ENCODE measurements at regions not wholly inside any gene's neighbourhood (a gene's known extent, or its start where the extent isn't known, plus 50 kb on each side); places are given as distances from the start of the nearest gene placed in this dataset.
A peak's percentile ranks its signal among the peaks of the same experiment; 100 is the strongest.

- no peak for TF ChIP-seq ZFX (IDR thresholded peaks at IDR 0.05; ENCODE audit: borderline replicate concordance)
- no peak for TF ChIP-seq CTCF (IDR thresholded peaks at IDR 0.05)
- H3K27ac ChIP-seq: no peak overlapping the region
These were observed 157.7 kb downstream of the PAPSS1 start for GRCh38 chr4:107562316-107562715.

GRCh38 chr4:107561481-107561880 lies 158.6 kb downstream of the PAPSS1 start:
- TF ChIP-seq CTCF (IDR thresholded peaks at IDR 0.05) (no peak), ZFX (IDR thresholded peaks at IDR 0.05; ENCODE audit: borderline replicate concordance) (no peak)

GRCh38 chr4:107559653-107560052 lies 160.4 kb downstream of the PAPSS1 start:
- TF ChIP-seq CTCF (IDR thresholded peaks at IDR 0.05): no peak
- no peak for TF ChIP-seq ZFX (IDR thresholded peaks at IDR 0.05; ENCODE audit: borderline replicate concordance)
- no peak overlapping the region for H3K27ac ChIP-seq

More at GRCh38 chr4:107561481-107561880, 158.6 kb downstream of the PAPSS1 start:
- H3K27ac ChIP-seq: no peak overlapping the region

- H3K27ac ChIP-seq: no peak overlapping the region
- TF ChIP-seq ZFX (IDR thresholded peaks at IDR 0.05; ENCODE audit: borderline replicate concordance) (no peak), CTCF (IDR thresholded peaks at IDR 0.05) (no peak)
These were observed 167.7 kb downstream of the PAPSS1 start for GRCh38 chr4:107552306-107552705.

- H3K27ac ChIP-seq: peak overlapping the region; percentile 31; the same call in 1 of the 2 replicates
- TF ChIP-seq ZFX (IDR thresholded peaks at IDR 0.05; ENCODE audit: borderline replicate concordance): no peak
- TF ChIP-seq CTCF (IDR thresholded peaks at IDR 0.05): no peak
These were observed 171.7 kb downstream of the PAPSS1 start for GRCh38 chr4:107548211-107548905.

GRCh38 chr4:107546638-107547037 lies 173.4 kb downstream of the PAPSS1 start:
- no peak overlapping the region for H3K27ac ChIP-seq
- no peak for TF ChIP-seq CTCF (IDR thresholded peaks at IDR 0.05)
- no peak for TF ChIP-seq ZFX (IDR thresholded peaks at IDR 0.05; ENCODE audit: borderline replicate concordance)

GRCh38 chr4:107541511-107541910 lies 178.5 kb downstream of the PAPSS1 start:
- no peak for TF ChIP-seq CTCF (IDR thresholded peaks at IDR 0.05)
- no peak for TF ChIP-seq ZFX (IDR thresholded peaks at IDR 0.05; ENCODE audit: borderline replicate concordance)

More at GRCh38 chr4:107541511-107541910, 178.5 kb downstream of the PAPSS1 start:
- H3K27ac ChIP-seq: no peak overlapping the region

All from 22Rv1 (cell line).